HG03135 (cell line): ENCODE measurements at regions not wholly inside any gene's neighbourhood (a gene's known extent, or its start where the extent isn't known, plus 50 kb on each side); places are given as distances from the start of the nearest gene placed in this dataset.
"Not testable (repeated sequence)": the region's sequence is repeated elsewhere in the genome, so short reads cannot be mapped to it uniquely, and the experiment has no call there.

ENCODE experiments used
- ATAC-seq: cut with Tn5 transposase; IDR thresholded peaks from one replicate; pipeline ENCODE4 v1.9.1; 2021; ENCODE audit warnings: mild to moderate bottlenecking, moderate library complexity; ENCODE audit not compliant: unreplicated experiment

DNA sequence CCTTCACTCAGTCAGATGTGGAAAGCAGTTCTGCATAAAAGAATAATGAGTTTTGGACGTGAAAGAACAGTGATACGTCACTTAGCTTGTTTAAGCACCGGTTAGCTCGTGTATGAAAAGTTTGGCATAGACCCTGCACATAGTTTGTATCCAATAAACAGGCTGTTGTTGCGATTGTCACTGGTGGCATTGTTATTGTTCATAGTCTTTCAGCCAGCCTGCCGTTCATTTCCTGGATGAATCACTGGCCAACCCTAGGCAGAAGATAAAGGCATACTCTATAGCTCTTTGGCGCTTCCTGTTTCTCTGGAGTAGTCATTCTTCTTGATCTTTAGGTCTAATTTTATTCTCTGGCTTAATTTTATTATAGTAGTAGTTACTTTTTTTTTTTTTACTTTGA is 57.8 kb upstream of the ANKRD30A start:
- no peak for ATAC-seq

DNA sequence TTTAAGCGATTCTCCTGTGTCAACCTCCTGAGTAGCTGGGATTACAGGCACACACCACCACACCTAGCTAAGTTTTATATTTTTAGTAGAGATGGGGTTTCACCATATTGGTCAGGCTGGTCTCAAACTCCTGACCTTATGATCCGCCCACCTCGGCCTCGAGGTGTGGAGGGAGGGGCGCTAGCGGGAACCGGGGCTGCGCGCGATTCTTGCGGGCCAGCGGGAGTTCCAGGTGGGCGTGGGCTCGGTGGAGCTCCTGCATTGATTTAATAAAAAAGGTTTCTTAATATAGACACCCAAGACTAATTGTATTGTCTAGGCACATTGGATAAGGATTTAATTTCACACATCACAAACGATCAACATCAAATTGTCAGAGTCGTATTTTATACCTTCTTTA is 63.1 kb upstream of the ANKRD30A start:
- ATAC-seq: not testable (repeated sequence)

GRCh38 chr10:37057261-37057660 is 68.1 kb upstream of the ANKRD30A start:
- no peak for ATAC-seq

GRCh38 chr10:37053476-37053875 is 71.9 kb upstream of the ANKRD30A start:
- no peak for ATAC-seq

DNA sequence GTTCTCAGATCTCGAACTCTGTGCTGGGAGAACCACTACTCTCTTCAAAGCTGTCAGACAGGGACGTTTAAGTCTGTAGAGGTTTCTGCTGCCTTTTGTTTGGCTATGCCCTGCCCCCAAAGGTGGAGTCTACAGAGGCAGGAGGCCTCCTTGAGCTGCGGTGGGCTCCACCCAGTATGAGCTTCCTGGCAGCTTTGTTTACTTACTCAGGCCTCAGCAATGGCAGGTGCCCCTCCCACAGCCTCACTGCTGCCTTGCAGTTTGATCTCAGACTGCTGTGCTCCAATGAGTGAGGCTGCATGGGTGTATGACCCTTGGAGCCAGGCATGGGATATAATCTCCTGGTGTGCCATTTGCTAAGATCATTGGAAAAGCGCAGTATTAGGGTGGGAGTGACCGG is 75.4 kb upstream of the ANKRD30A start:
- not testable (repeated sequence) for ATAC-seq

DNA sequence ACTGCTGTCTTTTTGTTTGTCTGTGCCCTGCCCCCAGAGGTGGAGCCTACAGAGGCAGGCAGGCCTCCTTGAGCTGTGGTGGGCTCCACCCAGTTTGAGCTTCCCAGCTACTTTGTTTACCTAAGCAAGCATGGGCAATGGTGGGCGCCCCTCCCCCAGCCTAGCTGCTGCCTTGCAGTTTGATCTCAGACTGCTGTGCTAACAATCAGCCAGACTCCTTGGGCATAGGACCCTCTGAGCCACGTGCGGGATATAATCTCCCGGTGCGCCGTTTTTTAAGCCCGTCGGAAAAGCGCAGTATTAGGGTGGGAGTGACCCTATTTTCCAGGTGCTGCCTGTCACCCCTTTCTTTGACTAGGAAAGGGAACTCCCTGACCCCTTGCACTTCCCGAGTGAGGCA is 81.1 kb upstream of the ANKRD30A start:
- ATAC-seq: not testable (repeated sequence)

GRCh38 chr10:37035853-37036252 is 89.5 kb upstream of the ANKRD30A start:
- no peak for ATAC-seq

DNA sequence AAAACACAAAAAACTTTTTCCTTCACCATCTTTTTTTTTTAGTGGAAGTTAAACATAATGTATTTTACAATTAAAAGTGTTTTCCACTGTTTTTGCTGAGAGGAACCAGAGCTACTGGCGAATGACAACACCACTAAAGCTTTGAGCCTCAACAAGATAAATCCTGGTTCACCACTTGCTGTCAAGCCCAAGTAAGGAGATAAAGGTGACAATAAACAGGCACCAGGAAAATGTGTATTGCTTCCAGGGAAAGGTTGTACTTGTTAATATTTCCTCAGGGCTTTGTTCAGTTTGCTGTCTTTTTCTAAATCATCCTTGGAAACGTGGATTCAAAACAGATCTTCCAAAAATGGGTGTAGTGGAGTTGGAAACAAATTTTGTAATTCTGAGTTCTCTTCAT is 109.9 kb upstream of the ANKRD30A start:
- no peak for ATAC-seq

- no peak for ATAC-seq
Observed at GRCh38 chr10:37010741-37011140, 114.7 kb upstream of the ANKRD30A start.

DNA sequence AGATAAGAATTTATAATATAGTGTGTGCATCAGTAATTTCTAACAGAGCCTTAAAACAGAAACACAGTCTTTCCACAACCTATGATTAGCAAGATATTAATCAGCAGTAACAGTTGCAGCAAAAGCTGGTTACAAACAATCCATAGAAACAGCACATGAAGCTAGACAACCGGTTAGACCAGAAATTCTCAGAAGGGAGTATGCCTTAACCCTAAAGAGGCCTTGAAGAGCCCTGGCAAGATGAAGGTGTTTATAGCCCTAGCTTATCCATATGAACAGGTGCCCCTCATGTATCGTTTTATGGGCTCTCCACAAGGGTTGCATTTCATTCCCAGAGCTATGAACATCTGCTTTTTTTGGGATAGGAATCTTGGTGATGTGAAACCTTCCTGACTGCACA is 117.1 kb upstream of the ANKRD30A start:
- not testable (repeated sequence) for ATAC-seq

- ATAC-seq: no peak
Observed at GRCh38 chr10:37003126-37003525, 122.3 kb upstream of the ANKRD30A start.

GRCh38 chr10:36995806-36996205 is 129.6 kb upstream of the ANKRD30A start:
- ATAC-seq: not testable (repeated sequence)

GRCh38 chr10:36994886-36995285 is 130.5 kb upstream of the ANKRD30A start:
- ATAC-seq: no peak

GRCh38 chr10:36989233-36989632 is 136.2 kb upstream of the ANKRD30A start:
- ATAC-seq: no peak

GRCh38 chr10:36946598-36946997 is 178.8 kb upstream of the ANKRD30A start:
- ATAC-seq: no peak

DNA sequence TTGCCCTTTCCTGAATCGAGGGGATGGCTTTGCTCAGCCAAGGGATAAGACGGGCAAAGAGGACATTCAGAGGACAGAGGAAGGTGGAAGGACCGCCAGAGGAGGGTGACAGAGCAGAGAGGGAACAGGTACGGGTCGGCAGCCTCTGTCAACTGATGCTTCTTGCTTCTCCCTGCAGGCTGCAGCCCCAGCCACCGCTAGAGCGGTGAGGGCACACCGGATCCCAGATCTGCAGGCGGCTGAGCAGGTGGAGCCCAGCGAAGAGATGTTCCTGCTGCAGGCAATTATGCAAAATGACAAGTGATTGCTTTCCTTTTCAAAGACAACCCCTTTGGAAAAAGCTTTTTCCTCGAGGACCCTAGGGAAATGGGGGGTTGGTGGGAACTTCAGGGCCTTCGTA is 181.9 kb upstream of the ANKRD30A start:
- no peak for ATAC-seq

- no peak for ATAC-seq
Observed at GRCh38 chr10:36942616-36943015, 182.8 kb upstream of the ANKRD30A start.

DNA sequence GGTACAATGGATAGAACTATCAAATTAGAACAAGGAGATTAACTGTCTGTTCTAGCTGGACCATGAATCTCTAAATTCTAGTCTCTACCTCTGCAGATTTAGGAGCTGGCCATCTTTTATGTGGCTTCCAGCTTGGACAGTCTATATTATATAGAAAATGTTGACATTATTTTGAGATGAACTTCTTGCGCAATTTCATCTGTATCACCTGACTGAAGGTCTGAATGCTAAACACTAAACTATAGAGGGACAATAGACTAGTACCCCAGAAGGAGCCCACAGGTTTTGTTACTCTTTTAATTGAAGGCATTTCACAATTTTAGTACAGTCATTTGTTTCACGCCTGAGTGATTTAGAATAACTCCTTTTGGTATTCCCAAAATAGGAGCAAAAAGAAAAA is 222.4 kb upstream of the ANKRD30A start:
- ATAC-seq: no peak

- no peak for ATAC-seq
Observed at GRCh38 chr10:36899652-36900051, 225.7 kb upstream of the ANKRD30A start.

- no peak for ATAC-seq
Observed at GRCh38 chr10:36888925-36889573, 236.3 kb upstream of the ANKRD30A start.

DNA sequence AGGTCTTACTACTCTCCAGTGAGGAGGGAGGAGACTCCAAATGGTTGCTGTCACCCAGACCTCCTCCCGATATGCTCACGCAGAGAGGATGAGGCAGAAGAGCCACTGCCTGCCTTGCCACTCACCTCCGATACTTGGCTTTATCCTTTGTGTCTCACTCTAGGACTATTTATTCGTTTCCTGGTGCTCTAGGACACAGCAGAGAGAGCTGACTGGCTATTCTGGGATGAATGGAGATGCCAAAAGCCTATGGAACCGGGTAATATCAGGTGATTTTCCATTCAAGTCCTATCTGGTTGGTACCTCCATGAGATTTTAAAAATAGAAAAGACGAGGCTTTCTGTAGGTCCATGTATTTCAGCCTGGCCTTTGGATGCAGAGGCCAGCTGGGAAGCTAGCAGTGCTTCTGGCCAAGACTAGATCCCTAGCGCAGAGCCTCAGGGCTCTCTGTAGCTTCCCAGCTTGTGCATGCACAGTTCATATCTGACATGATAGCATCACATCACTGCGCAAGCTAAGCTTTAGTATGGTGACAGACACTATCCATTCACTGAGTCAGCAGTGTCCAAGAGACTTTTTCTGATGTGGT is 239.0 kb upstream of the ANKRD30A start:
- no peak for ATAC-seq

GRCh38 chr10:36885746-36886145 is 239.7 kb upstream of the ANKRD30A start:
- no peak for ATAC-seq

GRCh38 chr10:36882781-36883180 is 242.6 kb upstream of the ANKRD30A start:
- ATAC-seq: no peak
